GM12891 (cell line): ENCODE measurements at regions not wholly inside any gene's neighbourhood (a gene's known extent, or its start where the extent isn't known, plus 50 kb on each side); places are given as distances from the start of the nearest gene placed in this dataset.

ENCODE experiments used
- POLR2A ChIP-seq: IDR thresholded peaks from 2 replicates; pipeline ENCODE4 v1.6.1; 2011; ENCODE audit warnings: low read depth, low read length, control low read depth
- POLR2AphosphoS5 ChIP-seq: IDR thresholded peaks from 2 replicates; pipeline ENCODE4 v1.6.1; 2011; ENCODE audit warnings: low read depth, low read length, control low read depth
- SPI1 ChIP-seq: IDR thresholded peaks from 2 replicates; pipeline ENCODE4 v1.6.1; 2011; ENCODE audit warnings: low read depth, low read length, control low read depth

GRCh38 chr1:204746838-204747442 lies 61.4 kb upstream of the LRRN2 start:
- TF ChIP-seq POLR2A = no peak
- TF ChIP-seq POLR2AphosphoS5 = no peak
- TF ChIP-seq SPI1 = no peak
